GM18868 (cell line): ENCODE measurements at regions not wholly inside any gene's neighbourhood (a gene's known extent, or its start where the extent isn't known, plus 50 kb on each side); places are given as distances from the start of the nearest gene placed in this dataset.
"Not testable (repeated sequence)": the region's sequence is repeated elsewhere in the genome, so short reads cannot be mapped to it uniquely, and the experiment has no call there.

Experiments used
- ATAC-seq: cut with Tn5 transposase; IDR thresholded peaks from one replicate; pipeline ENCODE4 v1.9.1; 2021; ENCODE audit warnings: mild to moderate bottlenecking, moderate library complexity; ENCODE audit not compliant: unreplicated experiment

DNA sequence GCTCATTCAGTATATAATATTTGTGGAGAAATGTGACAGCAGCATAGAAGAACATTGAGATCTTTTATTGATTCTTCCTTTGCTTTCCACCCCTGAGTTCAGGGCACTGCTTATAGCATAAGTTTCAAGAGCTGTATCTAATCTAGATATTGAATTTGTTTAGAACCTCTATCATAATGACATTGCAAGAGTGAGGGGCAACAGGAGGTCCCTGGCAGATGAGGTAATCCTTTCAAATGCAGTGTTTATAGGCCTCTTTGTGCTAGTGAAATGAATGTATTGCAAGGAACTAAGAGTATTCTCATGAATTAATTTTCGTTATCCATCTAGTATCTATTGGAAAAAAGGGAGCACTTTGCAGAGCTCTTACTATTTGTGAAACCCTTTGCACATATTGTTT, 167.2 kb upstream of the FERD3L start:
- ATAC-seq: no peak

DNA sequence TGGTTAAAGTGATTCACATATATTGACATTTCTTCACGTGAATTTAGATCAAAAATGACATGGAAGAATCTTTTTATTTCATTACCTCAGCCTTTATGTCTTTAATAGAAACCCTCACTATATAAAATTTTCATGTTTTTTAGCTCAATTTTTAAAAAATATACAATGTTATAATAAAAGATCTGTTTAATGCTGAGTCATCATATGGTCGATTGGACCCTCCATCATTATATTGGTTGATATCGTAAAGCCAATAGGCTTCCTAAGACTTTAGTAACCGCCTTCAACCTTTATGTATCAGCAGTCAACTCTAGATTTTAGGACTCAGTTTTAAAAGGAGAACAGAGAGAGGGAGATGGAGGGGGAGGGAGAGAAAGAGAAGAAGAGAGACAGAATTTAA, 162.3 kb upstream of the FERD3L start:
- no peak for ATAC-seq

DNA sequence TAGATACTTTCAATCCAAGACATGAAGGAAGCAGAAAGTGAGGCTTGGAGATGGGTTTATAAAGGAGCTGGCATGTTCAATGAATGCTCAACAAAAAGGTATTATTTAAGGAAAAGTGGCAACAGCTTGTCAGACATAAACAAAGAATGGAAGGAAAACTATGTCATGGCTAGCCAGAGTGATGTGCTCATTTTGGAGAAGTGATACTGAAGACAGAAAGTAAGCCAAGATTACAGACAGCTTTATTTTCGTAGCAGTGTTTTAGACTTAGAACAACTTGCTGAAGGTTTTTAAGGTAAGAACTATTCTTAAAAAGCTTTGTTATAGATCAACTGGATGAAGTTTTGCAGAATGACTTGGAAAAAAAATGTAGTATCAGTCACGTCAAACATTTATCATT, 160.5 kb upstream of the FERD3L start:
- peak; percentile 74 for ATAC-seq

DNA sequence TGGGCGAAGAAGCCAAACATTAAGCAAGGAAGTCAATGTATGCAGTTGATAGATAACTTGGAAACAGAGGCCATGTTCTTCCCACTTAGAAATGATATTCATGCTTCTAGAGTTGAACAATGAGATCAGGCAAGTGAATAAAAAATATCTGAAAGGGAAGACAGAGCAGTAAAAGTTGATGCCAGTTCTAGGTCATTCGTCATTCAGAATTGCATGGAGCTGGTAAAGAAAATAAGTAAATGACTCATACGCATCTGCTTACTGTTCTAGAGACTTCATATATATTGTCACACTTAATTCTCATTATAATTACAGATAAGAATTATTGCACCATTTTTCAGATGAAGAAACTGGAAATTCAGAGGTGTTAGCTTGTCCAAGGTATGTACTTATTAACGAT, 158.9 kb upstream of the FERD3L start:
- ATAC-seq: no peak

DNA sequence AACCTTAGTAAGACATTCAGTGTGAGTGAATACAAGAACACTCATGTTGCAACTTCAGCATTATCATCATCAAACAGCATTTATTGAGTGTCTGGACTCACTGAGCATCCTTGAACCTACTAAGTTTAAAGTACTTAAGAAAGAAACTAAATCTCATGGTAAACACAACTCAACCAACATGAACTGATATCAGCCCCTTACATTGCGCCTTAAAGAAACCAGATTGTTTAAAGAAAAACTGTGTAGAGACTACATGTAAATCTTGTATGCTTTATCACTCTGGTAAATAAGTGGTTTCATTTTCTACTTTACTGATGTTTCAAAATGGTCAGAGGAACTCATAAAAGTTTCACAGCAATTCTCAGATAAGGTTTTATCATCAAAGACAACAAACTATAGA, 157.5 kb upstream of the FERD3L start:
- ATAC-seq: no peak

DNA sequence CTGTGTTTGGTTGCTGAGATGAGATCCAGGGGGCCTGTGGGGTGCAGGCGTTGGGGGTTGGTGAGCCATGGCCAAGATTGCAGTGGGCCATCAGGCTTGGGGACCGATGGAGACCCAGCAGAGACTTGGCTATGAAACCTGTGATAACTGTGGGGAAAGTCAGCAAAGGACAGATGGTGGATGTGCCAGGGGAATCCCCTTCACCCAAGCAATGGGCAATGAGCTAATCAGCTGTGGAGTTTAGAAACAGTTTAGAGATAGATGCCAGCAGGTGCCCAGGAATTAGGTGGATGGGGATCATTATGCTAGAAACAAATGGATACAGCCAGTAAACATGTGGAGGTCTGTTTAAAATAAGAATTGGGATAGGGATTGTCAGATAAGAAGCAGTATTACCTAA, 151.4 kb upstream of the FERD3L start:
- ATAC-seq: peak; percentile 53

DNA sequence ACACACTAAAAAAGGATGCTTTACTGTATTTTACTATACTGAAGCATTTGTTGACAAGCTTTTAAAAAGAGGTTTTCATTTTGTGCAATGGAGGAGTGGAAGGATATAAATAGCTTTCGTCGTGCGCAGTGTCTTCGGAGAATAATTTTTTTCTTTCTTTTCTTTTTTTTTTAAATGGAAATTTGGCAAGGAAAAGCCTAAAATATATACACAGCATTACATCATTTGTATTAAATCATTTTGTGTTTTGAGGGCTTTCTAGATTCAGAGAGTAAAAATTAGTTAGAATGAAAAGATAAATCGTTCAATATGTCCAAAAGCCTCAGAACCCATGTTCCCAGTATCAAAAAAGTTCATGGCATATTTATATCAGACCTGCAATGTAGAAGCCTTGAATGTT, 150.2 kb upstream of the FERD3L start:
- no peak for ATAC-seq

DNA sequence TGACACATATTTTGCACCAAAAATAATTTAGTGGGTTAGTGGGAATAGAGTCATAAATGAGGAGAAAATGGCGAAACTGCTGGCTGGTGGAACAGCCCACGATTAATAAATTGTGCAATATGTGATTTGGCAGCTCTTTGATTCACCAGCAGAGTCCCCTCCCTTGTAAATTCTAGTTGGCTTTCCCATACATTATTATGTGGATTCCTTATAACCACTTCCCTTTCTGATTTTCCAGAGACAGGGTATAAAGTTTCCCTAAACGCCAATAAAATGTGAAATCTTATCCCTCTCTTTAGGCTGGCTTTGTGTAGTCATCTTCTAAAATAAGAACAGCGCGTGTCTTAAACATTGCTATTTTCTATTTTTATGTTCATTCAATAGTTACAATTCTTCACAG, 149.4 kb upstream of the FERD3L start:
- no peak for ATAC-seq

DNA sequence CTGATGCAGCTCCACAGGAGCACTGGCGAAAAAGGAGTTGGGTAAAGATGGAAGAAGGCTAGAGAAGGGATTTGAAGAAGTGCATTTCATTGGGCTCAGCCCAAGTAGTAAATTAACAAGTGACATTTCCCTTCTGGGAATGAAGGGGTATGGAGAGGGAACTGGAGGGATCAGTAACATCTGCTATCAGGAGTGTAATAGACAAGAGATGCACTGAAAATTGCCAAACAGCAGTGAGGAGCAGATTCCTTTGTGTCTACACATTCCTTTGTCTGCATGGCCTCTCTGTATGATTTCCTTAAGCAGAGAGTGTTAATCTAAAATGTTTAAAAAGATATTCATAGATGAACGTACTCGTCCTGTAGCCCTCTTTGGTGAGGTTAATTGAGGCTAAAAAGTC, 148.2 kb upstream of the FERD3L start:
- no peak for ATAC-seq

DNA sequence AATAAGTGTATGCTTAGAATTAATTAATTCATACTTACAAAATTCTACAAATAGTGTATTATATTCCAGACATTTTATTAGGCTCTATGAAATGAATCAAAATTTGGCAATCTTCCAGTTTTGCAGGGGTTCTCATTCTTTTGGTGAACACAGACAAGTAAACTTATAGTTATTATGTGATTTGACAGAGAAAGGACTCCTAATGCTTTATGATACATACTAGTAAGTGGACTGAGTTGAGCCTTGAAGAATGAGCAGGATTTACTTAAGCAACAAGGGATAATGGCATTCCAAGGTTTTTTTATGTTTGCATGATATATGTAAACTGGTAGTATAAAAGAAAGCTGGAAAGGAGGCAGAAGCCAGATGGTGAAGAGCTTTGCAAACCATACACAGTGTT, 145.7 kb upstream of the FERD3L start:
- ATAC-seq: no peak

DNA sequence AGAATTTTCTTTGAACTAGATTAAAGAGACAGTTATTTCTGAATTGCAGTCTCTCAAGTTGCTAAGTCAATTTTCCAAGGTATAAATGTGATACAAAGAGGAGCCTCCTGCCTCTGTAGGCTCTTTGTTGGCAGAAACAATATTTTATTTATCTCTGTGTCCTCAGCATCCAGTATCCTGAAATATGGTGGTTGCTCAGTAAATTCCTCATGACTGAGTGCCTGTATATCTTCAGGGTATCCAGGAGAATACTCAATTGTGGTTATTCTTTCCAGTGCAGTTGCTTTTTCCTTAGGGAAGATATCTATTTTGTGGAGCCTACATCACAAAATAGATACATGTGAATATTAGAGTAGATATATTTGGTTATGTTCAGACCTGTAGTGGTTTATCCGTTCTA, 144.8 kb upstream of the FERD3L start:
- no peak for ATAC-seq

DNA sequence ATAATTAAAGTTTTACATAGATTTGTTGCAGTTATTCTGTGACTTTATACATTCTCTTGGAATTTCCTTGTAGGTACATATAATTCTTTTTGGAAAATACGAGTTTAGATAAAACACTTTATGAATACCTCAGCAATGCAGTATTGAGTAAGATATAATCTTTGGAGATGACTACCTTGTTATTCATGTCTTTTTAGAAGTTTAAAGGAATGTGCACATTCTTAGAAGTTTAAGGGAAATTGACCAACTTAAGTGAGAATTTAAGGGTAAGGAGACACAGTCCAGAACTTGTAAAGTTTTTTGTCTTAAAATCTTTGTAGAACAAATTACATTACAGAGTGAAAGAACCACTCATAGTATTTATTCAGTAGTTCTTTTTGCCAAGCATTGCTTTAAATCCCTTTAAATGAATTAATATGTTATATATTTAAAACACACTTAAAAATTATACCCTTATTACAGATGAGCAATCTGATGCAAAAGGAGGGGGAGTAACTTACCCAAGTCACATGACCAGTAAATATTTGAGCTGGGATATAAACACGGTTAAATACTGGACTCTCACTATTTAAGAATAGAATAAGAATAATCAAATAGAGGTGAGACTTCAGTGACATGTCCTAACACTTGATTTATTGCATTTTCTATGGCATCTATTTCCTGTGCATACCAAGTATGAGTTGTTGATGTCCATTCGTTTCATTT, 139.5 kb upstream of the FERD3L start:
- no peak for ATAC-seq

DNA sequence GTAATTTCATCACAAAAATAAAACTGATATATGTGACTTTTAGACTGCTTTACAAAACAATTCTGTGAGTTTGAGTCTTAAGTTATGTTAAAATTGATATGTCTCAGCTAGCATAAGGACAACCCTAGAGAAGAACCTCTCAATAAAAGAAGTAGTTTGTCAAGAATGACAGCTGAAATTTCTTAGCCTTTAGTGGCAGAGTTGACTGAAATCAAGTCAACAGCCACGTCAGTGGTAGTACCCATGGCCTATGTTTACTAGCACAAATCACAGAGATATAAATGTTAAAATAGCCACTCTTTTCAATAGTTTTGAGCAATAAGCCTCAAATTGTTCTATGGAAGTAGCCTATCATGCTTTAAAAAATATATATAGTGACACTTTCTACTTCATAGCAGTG, 138.9 kb upstream of the FERD3L start:
- no peak for ATAC-seq

DNA sequence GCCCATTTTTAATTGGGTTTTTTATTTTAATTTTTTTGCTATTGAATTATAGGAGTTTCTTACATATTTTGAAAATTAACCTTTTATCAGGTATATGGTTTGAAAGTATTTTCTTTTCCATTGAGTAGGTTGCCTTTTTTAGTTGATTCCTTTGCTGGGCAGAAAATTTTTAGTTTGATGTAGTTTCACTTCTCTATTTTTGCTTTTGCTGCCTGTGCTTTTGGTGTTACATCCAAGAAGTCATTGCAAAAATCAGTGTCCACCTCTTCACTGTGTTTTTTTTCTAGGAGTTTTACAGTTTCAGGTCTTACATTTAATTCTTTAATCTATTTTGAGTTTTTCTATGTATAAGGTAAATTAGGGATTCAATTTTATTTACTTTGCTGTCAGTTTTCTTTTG, 129.8 kb upstream of the FERD3L start:
- ATAC-seq: peak; percentile 61

DNA sequence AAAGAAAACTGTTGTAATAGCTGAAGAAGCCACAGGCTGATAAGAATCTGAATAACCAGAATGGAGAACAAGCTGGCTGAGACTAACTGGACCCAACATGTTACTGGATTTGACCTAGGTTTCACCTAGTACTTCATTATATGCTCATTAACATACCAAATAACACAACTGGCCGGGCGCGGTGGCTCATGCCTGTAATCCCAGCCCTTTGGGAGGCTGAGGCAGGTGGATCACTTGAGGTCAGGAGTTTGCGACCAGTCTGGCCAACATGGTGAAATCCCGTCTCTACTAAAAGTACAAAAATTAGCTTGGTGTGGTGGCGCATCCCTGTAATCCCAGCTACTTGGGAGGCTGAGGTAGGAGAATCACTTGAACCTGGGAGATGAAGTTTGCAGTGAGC, 127.1 kb upstream of the FERD3L start:
- not testable (repeated sequence) for ATAC-seq

DNA sequence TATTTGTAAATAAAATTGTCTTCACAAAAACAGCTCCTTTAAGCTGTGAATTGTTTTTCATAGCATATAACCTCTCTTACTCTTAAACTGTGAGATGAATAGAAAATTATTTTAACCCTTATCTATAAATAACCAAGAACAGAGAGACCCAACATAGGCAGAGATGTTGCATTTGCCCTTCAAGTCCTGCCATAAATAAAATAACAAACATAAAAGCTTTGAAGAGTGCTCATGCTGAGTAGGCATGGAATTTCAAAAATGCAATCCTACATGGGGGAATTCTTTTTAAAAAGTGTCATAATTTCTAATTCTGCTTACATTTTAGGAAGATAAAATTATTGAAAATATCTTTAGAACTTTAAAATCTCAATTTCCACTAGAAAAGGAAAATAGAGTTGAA, 124.1 kb upstream of the FERD3L start:
- ATAC-seq: no peak

DNA sequence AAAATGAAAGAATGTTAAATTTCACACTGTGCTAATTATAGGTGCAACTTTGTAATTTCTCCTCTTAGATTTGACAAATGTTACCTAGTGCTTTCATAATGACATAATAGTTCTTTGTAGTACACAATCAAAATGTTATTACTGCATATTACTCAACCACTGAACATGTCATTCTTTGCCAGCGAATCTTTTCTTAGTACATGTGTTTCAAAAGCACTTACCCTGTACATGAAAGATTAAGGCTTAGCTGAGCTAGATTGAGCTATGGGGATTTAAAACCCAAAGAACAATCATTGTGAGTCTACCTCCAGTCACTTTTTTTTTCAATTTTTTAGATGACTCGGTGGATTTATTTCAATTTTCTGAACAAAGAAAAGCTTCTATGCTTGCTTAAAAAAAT, 123.5 kb upstream of the FERD3L start:
- no peak for ATAC-seq

DNA sequence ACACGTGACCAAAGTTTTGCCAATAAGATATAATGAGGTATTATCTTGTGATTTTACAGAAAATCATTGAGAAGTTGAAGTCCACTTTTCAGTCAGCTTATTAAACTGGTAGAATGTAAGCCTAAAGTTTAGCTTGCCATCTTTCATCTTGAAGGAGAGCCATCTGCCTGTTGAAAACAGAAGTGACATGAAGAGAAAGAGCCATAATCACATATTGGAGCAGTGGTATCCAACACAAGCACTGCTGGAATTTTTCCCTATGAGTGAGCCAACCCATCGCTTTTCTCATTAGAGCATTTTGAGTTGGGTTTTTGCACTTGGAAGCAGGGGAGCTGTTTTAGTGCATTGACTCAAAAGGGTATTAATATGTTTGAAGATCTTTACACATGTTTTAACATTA, 117.6 kb upstream of the FERD3L start:
- no peak for ATAC-seq

DNA sequence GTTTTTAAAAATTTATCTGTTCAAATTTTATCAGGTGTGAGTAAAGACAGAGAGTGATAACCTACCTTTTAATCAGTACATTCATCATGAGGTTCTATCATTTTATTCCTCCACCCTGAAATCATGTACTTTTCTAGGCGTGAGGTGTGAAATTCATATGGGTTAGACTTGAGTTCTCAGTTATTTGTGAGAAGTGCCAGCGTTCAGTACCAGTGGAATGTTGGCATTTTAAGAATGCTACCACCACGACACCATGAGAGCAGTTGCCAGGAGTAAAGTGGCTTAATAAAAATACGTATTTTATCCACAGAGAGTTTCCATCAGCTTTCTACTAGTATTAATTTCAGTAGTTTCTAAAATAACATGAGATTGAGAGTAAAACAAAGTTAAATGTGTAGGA, 104.1 kb upstream of the FERD3L start:
- ATAC-seq: no peak

DNA sequence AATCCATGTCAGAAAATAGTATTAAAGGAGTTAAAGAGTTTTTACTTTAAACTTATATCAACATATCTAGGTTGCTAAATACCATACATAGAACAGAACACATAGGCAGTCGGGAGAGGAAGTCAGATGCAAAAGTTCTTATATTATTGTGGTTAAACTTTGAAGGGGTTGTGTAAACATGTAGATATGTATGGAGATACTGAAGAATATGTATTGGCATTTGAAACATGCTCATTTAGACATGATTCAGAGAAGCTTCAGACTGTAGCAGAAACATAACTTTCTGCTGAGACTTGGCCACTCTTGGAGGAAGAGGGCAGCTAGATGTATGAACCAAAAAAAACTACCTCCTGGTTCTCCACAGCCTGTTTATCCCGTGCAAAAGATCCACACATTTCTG, 103.5 kb upstream of the FERD3L start:
- ATAC-seq: no peak

DNA sequence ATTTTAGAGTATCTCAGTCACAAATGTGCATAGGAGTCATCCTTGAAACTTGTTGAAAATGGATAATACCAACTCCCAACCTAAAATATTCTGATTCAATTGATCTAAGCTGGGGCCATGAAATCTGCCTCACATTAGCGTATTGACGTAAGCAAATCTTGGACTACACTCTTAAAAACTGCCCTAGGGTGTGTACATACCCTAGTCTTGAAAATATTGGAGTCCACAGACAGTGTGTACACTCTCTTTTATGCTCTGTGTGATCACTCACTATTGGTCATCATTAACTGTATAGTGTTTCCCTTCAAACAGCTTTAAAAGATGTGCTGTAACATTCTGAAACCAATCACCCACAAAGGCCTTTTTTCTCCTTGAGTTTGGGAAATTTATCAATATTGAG, 102.9 kb upstream of the FERD3L start:
- ATAC-seq: no peak

DNA sequence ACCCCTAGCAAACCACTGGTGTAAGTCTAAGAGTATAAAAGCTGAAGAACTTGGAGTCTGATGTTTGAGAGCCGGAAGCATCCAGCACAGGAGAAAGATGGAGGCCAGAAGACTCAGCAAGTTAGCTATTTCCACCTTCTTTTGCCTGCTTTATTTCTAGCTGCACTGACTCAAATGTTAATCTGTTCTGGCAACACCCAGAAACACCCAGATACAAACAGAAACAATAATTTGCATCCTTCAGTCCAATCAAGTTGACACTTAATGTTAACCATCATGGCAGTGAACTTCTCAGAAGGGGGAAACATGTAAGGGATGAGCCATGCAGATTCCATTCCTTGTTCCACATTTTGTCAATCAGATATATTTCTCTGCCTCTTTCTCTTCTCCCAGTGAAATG, 101.8 kb upstream of the FERD3L start:
- no peak for ATAC-seq

DNA sequence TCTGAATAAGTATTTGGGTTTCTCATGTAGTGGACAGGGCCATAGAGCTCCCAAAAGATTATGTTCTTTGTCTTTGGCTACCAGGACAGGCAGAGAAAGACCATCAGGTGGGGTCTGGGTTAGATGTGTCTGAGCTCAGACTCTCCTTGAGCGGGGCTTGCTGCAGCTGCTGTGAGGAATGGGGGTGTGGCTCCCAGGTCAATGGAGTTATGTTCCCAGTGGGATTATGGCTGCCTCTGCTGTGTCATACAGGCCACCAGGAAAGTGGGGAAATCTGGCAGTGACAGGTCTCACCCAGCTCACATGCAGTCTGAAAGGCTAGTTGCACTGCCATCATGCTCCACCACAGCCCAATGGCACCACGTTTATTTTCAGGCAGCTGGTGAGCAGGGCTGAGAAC, 97.0 kb upstream of the FERD3L start:
- no peak for ATAC-seq

DNA sequence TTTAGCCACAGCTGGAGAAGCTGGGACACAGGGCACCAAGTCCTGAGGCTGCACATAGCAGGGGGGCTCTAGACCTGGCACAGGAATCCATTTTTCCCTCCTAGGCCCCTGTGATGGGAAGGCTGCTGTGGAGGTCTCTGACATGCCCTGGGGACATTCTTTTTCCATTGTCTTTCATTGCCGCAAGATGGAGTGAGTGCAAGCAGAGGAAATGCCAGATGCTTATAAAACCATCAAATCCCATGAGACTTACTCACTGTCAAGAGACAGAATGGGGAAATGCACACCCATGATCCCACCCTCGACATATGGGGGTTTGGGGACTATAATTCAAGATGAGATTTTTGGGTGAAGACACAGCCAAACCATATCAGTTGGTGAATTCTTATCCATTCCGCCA, 94.7 kb upstream of the FERD3L start:
- ATAC-seq: no peak
